GM19397 (cell line): ENCODE measurements at regions not wholly inside any gene's neighbourhood (a gene's known extent, or its start where the extent isn't known, plus 50 kb on each side); places are given as distances from the start of the nearest gene placed in this dataset.
"Not testable (repeated sequence)": the region's sequence is repeated elsewhere in the genome, so short reads cannot be mapped to it uniquely, and the experiment has no call there.

Experiments
- ATAC-seq: cut with Tn5 transposase; IDR thresholded peaks from one replicate; pipeline ENCODE4 v1.9.1; 2021; ENCODE audit warnings: mild to moderate bottlenecking, moderate library complexity; ENCODE audit not compliant: unreplicated experiment

- no peak for ATAC-seq
Measured at GRCh38 chr3:87109465-87109864, 117.6 kb upstream of the CHMP2B start.

- ATAC-seq = no peak
Measured at GRCh38 chr3:87101861-87102625, 111.1 kb upstream of the VGLL3 start.

GRCh38 chr3:87097733-87098132, 106.8 kb upstream of the VGLL3 start:
- not testable (repeated sequence) for ATAC-seq

- ATAC-seq = no peak
Measured at GRCh38 chr3:87090631-87091030, 99.7 kb upstream of the VGLL3 start.

GRCh38 chr3:87088993-87089841, 98.3 kb upstream of the VGLL3 start:
- peak; percentile 66 for ATAC-seq

- no peak for ATAC-seq
Measured at GRCh38 chr3:87088430-87088992, 97.6 kb upstream of the VGLL3 start.

- no peak for ATAC-seq
Measured at GRCh38 chr3:87084868-87085267, 93.9 kb upstream of the VGLL3 start.

GRCh38 chr3:87082796-87083440, 92.0 kb upstream of the VGLL3 start:
- no peak for ATAC-seq

- ATAC-seq = no peak
Measured at GRCh38 chr3:87077355-87077754, 86.4 kb upstream of the VGLL3 start.

GRCh38 chr3:87076946-87077345, 86.0 kb upstream of the VGLL3 start:
- ATAC-seq = no peak

GRCh38 chr3:87073496-87074145, 82.7 kb upstream of the VGLL3 start:
- no peak for ATAC-seq

GRCh38 chr3:87072446-87072845, 81.5 kb upstream of the VGLL3 start:
- no peak for ATAC-seq

- ATAC-seq = no peak
Measured at GRCh38 chr3:87069971-87070370, 79.0 kb upstream of the VGLL3 start.

GRCh38 chr3:87069021-87069420, 78.1 kb upstream of the VGLL3 start:
- ATAC-seq = no peak

- no peak for ATAC-seq
Measured at GRCh38 chr3:87062685-87063084, 71.7 kb upstream of the VGLL3 start.

- no peak for ATAC-seq
Measured at GRCh38 chr3:87057474-87057873, 66.5 kb upstream of the VGLL3 start.

GRCh38 chr3:87053553-87053952, 62.6 kb upstream of the VGLL3 start:
- ATAC-seq = no peak

GRCh38 chr3:87052499-87053260, 61.7 kb upstream of the VGLL3 start:
- no peak for ATAC-seq

- no peak for ATAC-seq
Measured at GRCh38 chr3:87047852-87048251, 56.9 kb upstream of the VGLL3 start.

GRCh38 chr3:87046241-87046640, 55.3 kb upstream of the VGLL3 start:
- ATAC-seq = no peak
